H9 (cell line): ENCODE measurements at regions not wholly inside any gene's neighbourhood (a gene's known extent, or its start where the extent isn't known, plus 50 kb on each side); places are given as distances from the start of the nearest gene placed in this dataset.

Experiments used
- DNase-seq: peaks from one replicate; pipeline ENCODE4 v3.0.0-alpha.2; 2017
- H2AFZ ChIP-seq: one replicate; pipeline ENCODE4 v1.6.1; 2013; ENCODE audit warnings: mild to moderate bottlenecking, low read length, control low read depth, moderate library complexity
- H2AK5ac ChIP-seq: 2 replicates; pipeline ENCODE4 v1.6.1; 2013; ENCODE audit warnings: low read length, control low read depth, mixed read lengths; ENCODE audit not compliant: insufficient read length
- H2BK120ac ChIP-seq: one replicate; pipeline ENCODE4 v1.6.1; 2013; ENCODE audit warnings: low read depth, mild to moderate bottlenecking, low read length, control low read depth, inconsistent platforms; ENCODE audit not compliant: poor library complexity, severe bottlenecking
- H2BK12ac ChIP-seq: 2 replicates; pipeline ENCODE4 v1.6.1; 2013; ENCODE audit warnings: low read length, control low read depth, mixed read lengths, low read depth; ENCODE audit not compliant: insufficient read length
- H2BK15ac ChIP-seq: 2 replicates; pipeline ENCODE4 v1.6.1; 2013; ENCODE audit warnings: low read depth, low read length, control low read depth
- H2BK20ac ChIP-seq: one replicate; pipeline ENCODE4 v1.6.1; 2013; ENCODE audit warnings: low read depth, mild to moderate bottlenecking, low read length, control low read depth, inconsistent platforms; ENCODE audit not compliant: poor library complexity, severe bottlenecking
- H2BK5ac ChIP-seq: 2 replicates; pipeline ENCODE4 v1.6.1; 2013; ENCODE audit warnings: low read length, control low read depth, mixed read lengths; ENCODE audit not compliant: insufficient read length
- H3K14ac ChIP-seq: 2 replicates; pipeline ENCODE4 v1.6.1; 2013; ENCODE audit warnings: low read length, control low read depth; ENCODE audit not compliant: insufficient read depth
- H3K18ac ChIP-seq: 2 replicates; pipeline ENCODE4 v1.6.1; 2013; ENCODE audit warnings: low read depth, mild to moderate bottlenecking, mixed read lengths, low read length, control low read depth; ENCODE audit not compliant: insufficient read length
- H3K23ac ChIP-seq: 2 replicates; pipeline ENCODE4 v1.6.1; 2013; ENCODE audit warnings: low read length, control low read depth, mixed read lengths, low read depth; ENCODE audit not compliant: insufficient read length
- H3K23me2 ChIP-seq: 2 replicates; pipeline ENCODE4 v1.6.1; 2013; ENCODE audit warnings: low read depth, mild to moderate bottlenecking, mixed read lengths, low read length, control low read depth; ENCODE audit not compliant: insufficient read length, poor library complexity, severe bottlenecking
- H3K27ac ChIP-seq: 2 replicates; pipeline ENCODE4 v1.5.1; 2013; ENCODE audit warnings: low read length, control low read depth, mixed read lengths, low read depth; ENCODE audit not compliant: insufficient read length
- H3K27me3 ChIP-seq: 2 replicates; pipeline ENCODE4 v1.6.1; 2013; ENCODE audit warnings: low read length, control low read depth, inconsistent platforms; ENCODE audit not compliant: insufficient read depth
- H3K4ac ChIP-seq: 2 replicates; pipeline ENCODE4 v1.6.1; 2013; ENCODE audit warnings: low read depth, mild to moderate bottlenecking, control low read depth, inconsistent platforms, low read length, moderate library complexity
- H3K4me1 ChIP-seq: 2 replicates; pipeline ENCODE4 v1.6.1; 2013; ENCODE audit warnings: low read length, control low read depth, inconsistent platforms; ENCODE audit not compliant: insufficient read depth
- H3K4me2 ChIP-seq: 2 replicates; pipeline ENCODE4 v1.6.1; 2013; ENCODE audit warnings: low read length, control low read depth, mixed read lengths; ENCODE audit not compliant: insufficient read length, insufficient read depth
- H3K56ac ChIP-seq: 2 replicates; pipeline ENCODE4 v1.6.1; 2013; ENCODE audit warnings: low read depth, mild to moderate bottlenecking, mixed read lengths, low read length, control low read depth; ENCODE audit not compliant: insufficient read length
- H3K79me1 ChIP-seq: 2 replicates; pipeline ENCODE4 v1.6.1; 2013; ENCODE audit warnings: low read depth, mild to moderate bottlenecking, moderate library complexity, low read length, control low read depth, inconsistent platforms; ENCODE audit not compliant: insufficient read depth, poor library complexity, severe bottlenecking
- H3K79me2 ChIP-seq: 2 replicates; pipeline ENCODE4 v1.6.1; 2013; ENCODE audit warnings: low read length, control low read depth, inconsistent platforms; ENCODE audit not compliant: insufficient read depth
- H3K9ac ChIP-seq: 2 replicates; pipeline ENCODE4 v1.6.1; 2013; ENCODE audit warnings: low read length, control low read depth, mixed read lengths; ENCODE audit not compliant: insufficient read length; ENCODE audit errors: extremely low read depth
- H3K9me3 ChIP-seq: one replicate; pipeline ENCODE4 v1.6.1; 2013; ENCODE audit warnings: low read depth, low read length, inconsistent platforms; ENCODE audit not compliant: control insufficient read depth
- H3T11ph ChIP-seq: one replicate; pipeline ENCODE4 v1.6.1; 2013; ENCODE audit warnings: mild to moderate bottlenecking, low read length, control low read depth, inconsistent platforms
- H4K20me1 ChIP-seq: one replicate; pipeline ENCODE4 v1.6.1; 2013; ENCODE audit not compliant: control insufficient read depth, insufficient read length, insufficient read depth
- H4K5ac ChIP-seq: 2 replicates; pipeline ENCODE4 v1.6.1; 2013; ENCODE audit warnings: low read depth, mild to moderate bottlenecking, mixed read lengths, low read length, control low read depth; ENCODE audit not compliant: insufficient read length
- H4K8ac ChIP-seq: replicated peaks from 2 replicates; pipeline ENCODE4 v1.6.1; 2013; ENCODE audit warnings: low read length, control low read depth, mixed read lengths, low read depth; ENCODE audit not compliant: insufficient read length
- H4K91ac ChIP-seq: 2 replicates; pipeline ENCODE4 v1.6.1; 2013; ENCODE audit warnings: low read depth, mild to moderate bottlenecking, moderate library complexity, mixed read lengths, low read length, control low read depth; ENCODE audit not compliant: insufficient read length
- H3K27ac Mint-ChIP-seq, 3 experiments: 2 replicates in 2 of 3; 3 replicates in 1 of 3; pipeline ENCODE4 v1.8.0; 2020 to 2021; ENCODE audit warnings: mixed read lengths in 3 of 3, mild to moderate bottlenecking in 1 of 3, moderate library complexity in 1 of 3
- H3K27me3 Mint-ChIP-seq: 2 replicates; pipeline ENCODE4 v1.8.0; 2021; ENCODE audit warnings: low read depth, mild to moderate bottlenecking, moderate library complexity, mixed read lengths
- H3K36me3 Mint-ChIP-seq, 3 experiments: 2 replicates in 2 of 3; 3 replicates in 1 of 3; pipeline ENCODE4 v1.8.0; 2020 to 2021; ENCODE audit warnings: low read depth in 3 of 3, mixed read lengths in 3 of 3; ENCODE audit not compliant: insufficient read depth in 1 of 3
- H3K4me1 Mint-ChIP-seq, 2 experiments: 2 replicates each; pipeline ENCODE4 v1.8.0; 2020; ENCODE audit warnings: mixed read lengths in 2 of 2
- H3K4me3 Mint-ChIP-seq, 2 experiments: 2 replicates in 1 of 2; 3 replicates in 1 of 2; pipeline ENCODE4 v1.8.0; 2020 to 2021; ENCODE audit warnings: mild to moderate bottlenecking in 2 of 2, mixed read lengths in 2 of 2, moderate library complexity in 1 of 2
- H3K9me3 Mint-ChIP-seq, 2 experiments: 2 replicates in 1 of 2; 3 replicates in 1 of 2; pipeline ENCODE4 v1.8.0; 2020; ENCODE audit warnings: mild to moderate bottlenecking in 2 of 2, mixed read lengths in 2 of 2, moderate library complexity in 1 of 2
- CTCF ChIP-seq: fragments of 200-600 bp; sonication (generic); conservative IDR thresholded peaks from 3 replicates; pipeline ENCODE4 v1.8.0; 2021; ENCODE audit warnings: antibody characterized with exemption, mild to moderate bottlenecking
- WGBS: extraction: QIAGEN DNeasy Blood & Tissue Kit; methylation state at CpG from one replicate; pipeline ENCODE4 v1.1.7; 2013; ENCODE audit warnings: missing lambda C conversion rate, low lambda C conversion rate, mixed read lengths; ENCODE audit not compliant: insufficient read length; ENCODE audit errors: extremely low coverage; 5-methylcytosine and 5-hydroxymethylcytosine counted together

- Histone ChIP-seq H3K9me3 (no peaks in the 10 kb centered on the region), H4K91ac (no peak overlapping the region), H3K79me2 (no peaks in the 10 kb centered on the region), H3K27ac (no peak overlapping the region), H3K4me1 (no peaks in the 10 kb centered on the region), H3K14ac (no peak overlapping the region), H2AFZ (no peak overlapping the region), H2BK12ac (no peak overlapping the region), H4K20me1 (no peaks in the 10 kb centered on the region), H3K4ac (no peak overlapping the region), H2BK5ac (no peak overlapping the region), H4K8ac (no peak overlapping the region), H3K18ac (no peak overlapping the region), H3K23ac (no peak overlapping the region), H2BK15ac (no peak overlapping the region), H3K23me2 (no peaks in the 10 kb centered on the region), H3T11ph (no peak overlapping the region), H3K79me1 (no peaks in the 10 kb centered on the region), H3K56ac (no peak overlapping the region), H3K4me2 (no peak overlapping the region), H2AK5ac (no peak overlapping the region), H3K9ac (no peak overlapping the region), H2BK20ac (no peak overlapping the region), H2BK120ac (no peak overlapping the region), H3K27me3 (no peaks in the 10 kb centered on the region), H4K5ac (no peak overlapping the region)
- Mint-ChIP-seq H3K4me1 (peaks cover 3 to 4% of the 10 kb centered on the region in 2 experiments; a peak in 3 of 4 replicates), H3K4me3 (no peak overlapping the region), H3K27ac (no peak overlapping the region), H3K36me3 (no peaks in the 10 kb centered on the region), H3K27me3 (no peaks in the 10 kb centered on the region), H3K9me3 (peaks cover 0 to 3% of the 10 kb centered on the region in 2 experiments; a peak in 2 of 5 replicates)
- no peak for TF ChIP-seq CTCF
- WGBS: no CpG with 5 or more reads among the region's 1 CpG
- no peak for DNase-seq
These were observed 189.8 kb downstream of the PCSK1 start for GRCh38 chr5:96243203-96243602.
